Endothelial cell of umbilical vein (primary cell): ENCODE measurements at regions not wholly inside any gene's neighbourhood (a gene's known extent, or its start where the extent isn't known, plus 50 kb on each side); places are given as distances from the start of the nearest gene placed in this dataset.

Experiments
- EZH2 ChIP-seq: IDR thresholded peaks from 2 replicates; pipeline ENCODE4 v1.6.1; 2012; ENCODE audit warnings: borderline replicate concordance, low read depth, mild to moderate bottlenecking, moderate library complexity, low read length, inconsistent platforms; ENCODE audit not compliant: severe bottlenecking
- MAX ChIP-seq: IDR thresholded peaks from 2 replicates; pipeline ENCODE4 v1.6.1; 2011; ENCODE audit not compliant: insufficient read depth, insufficient read length
- TF ChIP-seq, protein P1 (sequence below), 2 donors: IDR thresholded peaks; 1 replicate in 1 of 2; 2 replicates in 1 of 2; pipeline ENCODE4 v1.5.1; 2011; ENCODE audit warnings: low read length in 2 of 2, mild to moderate bottlenecking in 2 of 2, moderate library complexity in 2 of 2, control low read depth in 1 of 2, inconsistent platforms in 1 of 2, low read depth in 1 of 2; ENCODE audit not compliant: insufficient read depth in 1 of 2; ENCODE audit errors: extremely low read depth in 1 of 2

- TF ChIP-seq, protein P1, sequence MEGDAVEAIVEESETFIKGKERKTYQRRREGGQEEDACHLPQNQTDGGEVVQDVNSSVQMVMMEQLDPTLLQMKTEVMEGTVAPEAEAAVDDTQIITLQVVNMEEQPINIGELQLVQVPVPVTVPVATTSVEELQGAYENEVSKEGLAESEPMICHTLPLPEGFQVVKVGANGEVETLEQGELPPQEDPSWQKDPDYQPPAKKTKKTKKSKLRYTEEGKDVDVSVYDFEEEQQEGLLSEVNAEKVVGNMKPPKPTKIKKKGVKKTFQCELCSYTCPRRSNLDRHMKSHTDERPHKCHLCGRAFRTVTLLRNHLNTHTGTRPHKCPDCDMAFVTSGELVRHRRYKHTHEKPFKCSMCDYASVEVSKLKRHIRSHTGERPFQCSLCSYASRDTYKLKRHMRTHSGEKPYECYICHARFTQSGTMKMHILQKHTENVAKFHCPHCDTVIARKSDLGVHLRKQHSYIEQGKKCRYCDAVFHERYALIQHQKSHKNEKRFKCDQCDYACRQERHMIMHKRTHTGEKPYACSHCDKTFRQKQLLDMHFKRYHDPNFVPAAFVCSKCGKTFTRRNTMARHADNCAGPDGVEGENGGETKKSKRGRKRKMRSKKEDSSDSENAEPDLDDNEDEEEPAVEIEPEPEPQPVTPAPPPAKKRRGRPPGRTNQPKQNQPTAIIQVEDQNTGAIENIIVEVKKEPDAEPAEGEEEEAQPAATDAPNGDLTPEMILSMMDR (IDR thresholded peaks at IDR 0.05; ENCODE audit: extremely low read depth in 1 of 2, insufficient read depth in 1 of 2, low read depth in 1 of 2, low read length in 2 of 2): peak; percentile 40 to 61
- TF ChIP-seq EZH2 (no peak), MAX (no peak)
Observed at GRCh38 chrX:43349363-43349762, 306.7 kb upstream of the MAOA start.
